Thyroid gland (tissue), 4 donors: ENCODE measurements at regions not wholly inside any gene's neighbourhood (a gene's known extent, or its start where the extent isn't known, plus 50 kb on each side); places are given as distances from the start of the nearest gene placed in this dataset.

Source experiments
- POLR2A ChIP-seq, 2 donors: fragments of 450-650 bp; IDR thresholded peaks; one replicate each; pipeline ENCODE4 v1.6.1; 2017; ENCODE audit warnings: antibody characterized with exemption in 2 of 2, mild to moderate bottlenecking in 2 of 2, moderate library complexity in 1 of 2
- TF ChIP-seq, protein P1 (sequence below), 6 experiments: fragments of 200-600 bp in 3 of 6; fragments of 450-650 bp in 3 of 6; sonication (generic) in 3 of 6; IDR thresholded peaks; one replicate each; pipeline ENCODE4 v1.5.1; 2016 to 2019; ENCODE audit warnings: antibody characterized with exemption in 6 of 6, mild to moderate bottlenecking in 2 of 6, inconsistent platforms in 1 of 6, moderate library complexity in 1 of 6

DNA sequence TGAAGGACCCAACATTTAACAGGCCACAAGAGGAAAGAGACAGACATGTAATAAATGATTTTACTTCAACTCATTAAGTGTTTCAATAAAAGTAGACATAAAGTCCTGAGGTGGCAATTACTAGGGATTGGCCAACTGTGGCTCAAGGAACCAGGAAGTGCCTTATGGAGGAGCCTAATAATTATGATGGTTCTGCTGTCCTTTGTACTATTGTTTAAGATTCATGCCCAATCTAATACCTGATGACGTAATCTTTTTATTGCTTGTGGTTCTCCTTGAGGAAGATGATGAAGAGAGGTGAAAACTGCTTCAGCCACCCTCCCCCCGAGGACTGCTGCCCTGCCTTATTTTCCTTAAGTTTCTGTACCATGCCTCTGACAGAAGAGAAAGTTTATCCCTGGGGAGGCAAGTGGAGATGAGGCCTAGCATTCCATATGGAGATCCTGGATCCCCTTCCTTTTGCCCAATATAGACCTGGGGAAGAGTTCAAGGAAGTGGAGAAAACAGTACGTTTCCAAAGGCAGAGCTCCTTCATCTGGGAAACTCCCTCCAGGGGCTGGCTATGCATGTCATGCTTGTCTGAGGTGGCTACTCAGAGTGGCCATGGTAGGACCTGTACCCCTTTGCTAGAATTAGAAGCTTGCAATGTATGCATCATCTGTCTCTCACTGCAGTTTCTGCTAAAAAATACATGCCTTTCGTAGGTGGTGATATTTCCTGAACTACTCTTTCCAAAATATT, 56.8 kb upstream of the FAT1 start:
- TF ChIP-seq, protein P1, sequence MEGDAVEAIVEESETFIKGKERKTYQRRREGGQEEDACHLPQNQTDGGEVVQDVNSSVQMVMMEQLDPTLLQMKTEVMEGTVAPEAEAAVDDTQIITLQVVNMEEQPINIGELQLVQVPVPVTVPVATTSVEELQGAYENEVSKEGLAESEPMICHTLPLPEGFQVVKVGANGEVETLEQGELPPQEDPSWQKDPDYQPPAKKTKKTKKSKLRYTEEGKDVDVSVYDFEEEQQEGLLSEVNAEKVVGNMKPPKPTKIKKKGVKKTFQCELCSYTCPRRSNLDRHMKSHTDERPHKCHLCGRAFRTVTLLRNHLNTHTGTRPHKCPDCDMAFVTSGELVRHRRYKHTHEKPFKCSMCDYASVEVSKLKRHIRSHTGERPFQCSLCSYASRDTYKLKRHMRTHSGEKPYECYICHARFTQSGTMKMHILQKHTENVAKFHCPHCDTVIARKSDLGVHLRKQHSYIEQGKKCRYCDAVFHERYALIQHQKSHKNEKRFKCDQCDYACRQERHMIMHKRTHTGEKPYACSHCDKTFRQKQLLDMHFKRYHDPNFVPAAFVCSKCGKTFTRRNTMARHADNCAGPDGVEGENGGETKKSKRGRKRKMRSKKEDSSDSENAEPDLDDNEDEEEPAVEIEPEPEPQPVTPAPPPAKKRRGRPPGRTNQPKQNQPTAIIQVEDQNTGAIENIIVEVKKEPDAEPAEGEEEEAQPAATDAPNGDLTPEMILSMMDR (IDR thresholded peaks at IDR 0.05): no peak
- TF ChIP-seq POLR2A (IDR thresholded peaks at IDR 0.05): no peak
